ENCODE measurements at regions not wholly inside any gene's neighbourhood (a gene's known extent, or its start where the extent isn't known, plus 50 kb on each side); places are given as distances from the start of the nearest gene placed in this dataset.

GRCh38 chr6:27135087-27135657 lies 112.3 kb upstream of the PRSS16 start:
- CTCF ChIA-PET = interaction anchor here (0.7 kb wide), 2 partner anchors 534 to 564 kb away, joined by 4 to 5 read pairs; no protein-coding TSS in a partner anchor
- H3K4me3 ChIP-seq (ENCODE audit: low read depth in 2 of 2, low read length in 2 of 2) = peak overlapping the region in 1 of 2 experiments; percentile 86; a peak in 2 of 4 replicates

GRCh38 chr6:27136077-27136644 lies 111.3 kb upstream of the PRSS16 start:
- H3K27me3 ChIP-seq (ENCODE audit: control insufficient read depth, insufficient read depth, low read length) = no peaks in the 10 kb centered on the region
- H3K27ac ChIP-seq (ENCODE audit: low read length) = peak overlapping the region; percentile 98
- DNase-seq (ENCODE audit: low read depth, low spot score) (no peak), ATAC-seq (no peak)
- ChIA-PET CTCF (no interaction called here), POLR2A (no interaction called here)
- intact Hi-C loops (cut with micrococcal nuclease; ENCODE audit: unreplicated experiment) (no loop called here), in situ Hi-C loops (cut with HindIII; ENCODE audit: low pct_unique_long_range_greater_than_20kb, low sequenced_read_pairs) (no loop called here)
- TF ChIP-seq CTCF (IDR thresholded peaks at IDR 0.05) (no peak), SIN3A (IDR thresholded peaks at IDR 0.05; ENCODE audit: borderline replicate concordance, insufficient read depth, low read depth, low read length) (no peak), TCF7L2 (IDR thresholded peaks at IDR 0.05; ENCODE audit: low read depth, low read length) (no peak), POLR2AphosphoS5 (IDR thresholded peaks at IDR 0.05; ENCODE audit: low read depth, low read length) (no peak), REST (IDR thresholded peaks at IDR 0.05; ENCODE audit: insufficient read depth in 1 of 2, low read depth in 2 of 2, low read length in 1 of 2) (no peak)
- H3K4me1 ChIP-seq (ENCODE audit: control insufficient read depth, insufficient read depth, low read length) = peaks cover 16% of the 10 kb centered on the region
- H3K9me3 ChIP-seq (ENCODE audit: control insufficient read depth, insufficient read depth, low read depth, low read length) = no peaks in the 10 kb centered on the region
- peaks cover 7% of the 10 kb centered on the region for H3K36me3 ChIP-seq (ENCODE audit: control insufficient read depth, insufficient read depth, low read length)
- BruUV-seq (replicated peaks) = no TSS peak
- no peak overlapping the region for H3K4me3 ChIP-seq (ENCODE audit: low read depth in 2 of 2, low read length in 2 of 2)

More at GRCh38 chr6:27135087-27135657, 112.3 kb upstream of the PRSS16 start:
- no peak for TF ChIP-seq POLR2AphosphoS5 (IDR thresholded peaks at IDR 0.05; ENCODE audit: low read depth, low read length)
- TF ChIP-seq REST (IDR thresholded peaks at IDR 0.05; ENCODE audit: insufficient read depth in 1 of 2, low read depth in 2 of 2, low read length in 1 of 2) = no peak
- no peak for TF ChIP-seq CTCF (IDR thresholded peaks at IDR 0.05)
- no peak for TF ChIP-seq TCF7L2 (IDR thresholded peaks at IDR 0.05; ENCODE audit: low read depth, low read length)
- TF ChIP-seq SIN3A (IDR thresholded peaks at IDR 0.05; ENCODE audit: borderline replicate concordance, insufficient read depth, low read depth, low read length) = no peak
- H3K36me3 ChIP-seq (ENCODE audit: control insufficient read depth, insufficient read depth, low read length) = peaks cover 7% of the 10 kb centered on the region
- H3K27ac ChIP-seq (ENCODE audit: low read length) = peak overlapping the region; percentile 98
- DNase-seq (ENCODE audit: low read depth, low spot score) (no peak), ATAC-seq (no peak)
- in situ Hi-C loops (cut with HindIII; ENCODE audit: low pct_unique_long_range_greater_than_20kb, low sequenced_read_pairs) (no loop called here), intact Hi-C loops (cut with micrococcal nuclease; ENCODE audit: unreplicated experiment) (no loop called here)
- no peaks in the 10 kb centered on the region for H3K27me3 ChIP-seq (ENCODE audit: control insufficient read depth, insufficient read depth, low read length)
- no TSS peak for BruUV-seq (replicated peaks)
- H3K4me1 ChIP-seq (ENCODE audit: control insufficient read depth, insufficient read depth, low read length) = peaks cover 25% of the 10 kb centered on the region
- no peaks in the 10 kb centered on the region for H3K9me3 ChIP-seq (ENCODE audit: control insufficient read depth, insufficient read depth, low read depth, low read length)
- POLR2A ChIA-PET = interaction anchor here (0.6 to 5.2 kb wide), 4 partner anchors 8 to 535 kb away, joined by 3 to 88 read pairs (median 8); a partner anchor contains a TSS

All from Panc1 (cell line).